Panc1 (cell line): ENCODE measurements at regions not wholly inside any gene's neighbourhood (a gene's known extent, or its start where the extent isn't known, plus 50 kb on each side); places are given as distances from the start of the nearest gene placed in this dataset.

Source experiments
- ATAC-seq: fragments of 200-7000 bp; cut with Tn5 transposase; 2 replicates; pipeline ENCODE4 v1.9.1; 2020; ENCODE audit warnings: mild to moderate bottlenecking, moderate library complexity
- BruUV-seq: library from RNA; stranded (reverse); fragments of 400-500 nt; replicated peaks from 2 replicates; lab custom pipeline; 2021; lab: Mats Ljungman, UMichigan
- CTCF ChIA-PET: fragments of 300-600 bp; sonication (Branson Sonifier 250); formaldehyde crosslinking; loops from one replicate; lab custom pipeline; 2022; ENCODE audit warnings: antibody characterized with exemption; lab: Charles Lee
- POLR2A ChIA-PET: fragments of 300-600 bp; sonication (Branson Sonifier 250); formaldehyde crosslinking; loops from one replicate; lab custom pipeline; 2022; ENCODE audit warnings: antibody characterized with exemption; lab: Charles Lee
- DNase-seq: peaks from one replicate; pipeline ENCODE4 v3.0.0-alpha.2; 2010; ENCODE audit warnings: low read depth, low spot score
- H3K27ac ChIP-seq: 2 replicates; pipeline ENCODE4 v1.5.1; 2011; ENCODE audit warnings: mild to moderate bottlenecking, low read length, inconsistent platforms
- H3K27me3 ChIP-seq: fragments of 200-500 bp; sonication (Bioruptor generic); 2 replicates; pipeline ENCODE4 v1.6.0; 2014; ENCODE audit warnings: low read length, inconsistent platforms; ENCODE audit not compliant: control insufficient read depth, insufficient read depth
- H3K36me3 ChIP-seq: fragments of 200-500 bp; sonication (Bioruptor generic); 2 replicates; pipeline ENCODE4 v1.5.1; 2014; ENCODE audit warnings: inconsistent platforms, mild to moderate bottlenecking, low read length, moderate library complexity; ENCODE audit not compliant: control insufficient read depth, insufficient read depth
- H3K4me1 ChIP-seq: 2 replicates; pipeline ENCODE4 v1.5.1; 2011; ENCODE audit warnings: inconsistent platforms, mild to moderate bottlenecking, low read length, moderate library complexity; ENCODE audit not compliant: control insufficient read depth, insufficient read depth
- H3K4me3 ChIP-seq, 2 experiments: 2 replicates each; pipeline ENCODE4 v1.5.1; 2011 to 2012; ENCODE audit warnings: low read depth in 2 of 2, low read length in 2 of 2, mild to moderate bottlenecking in 2 of 2, inconsistent platforms in 1 of 2, moderate library complexity in 1 of 2
- H3K9me3 ChIP-seq: fragments of 200-500 bp; sonication (Bioruptor generic); 2 replicates; pipeline ENCODE4 v1.5.1; 2014; ENCODE audit warnings: low read depth, mild to moderate bottlenecking, inconsistent platforms, low read length, moderate library complexity; ENCODE audit not compliant: control insufficient read depth, insufficient read depth
- CTCF ChIP-seq: fragments of 450-650 bp; IDR thresholded peaks from 2 replicates; pipeline ENCODE4 v1.5.1; 2017; ENCODE audit warnings: mild to moderate bottlenecking
- POLR2AphosphoS5 ChIP-seq: IDR thresholded peaks from 2 replicates; pipeline ENCODE4 v1.6.1; 2012; ENCODE audit warnings: mild to moderate bottlenecking, low read depth, low read length, moderate library complexity
- REST ChIP-seq, 2 experiments: IDR thresholded peaks; 2 replicates each; pipeline ENCODE4 v1.6.1; 2011 to 2012; ENCODE audit warnings: low read depth in 2 of 2, control low read depth in 1 of 2, low read length in 1 of 2, mild to moderate bottlenecking in 1 of 2, moderate library complexity in 1 of 2; ENCODE audit not compliant: insufficient read depth in 1 of 2
- SIN3A ChIP-seq: IDR thresholded peaks from 2 replicates; pipeline ENCODE4 v1.6.1; 2012; ENCODE audit warnings: low read depth, mild to moderate bottlenecking, low read length, moderate library complexity, borderline replicate concordance; ENCODE audit not compliant: insufficient read depth
- TCF7L2 ChIP-seq: IDR thresholded peaks from 2 replicates; pipeline ENCODE4 v1.6.1; 2011; ENCODE audit warnings: mild to moderate bottlenecking, low read depth, low read length, inconsistent platforms
- in situ Hi-C: cut with HindIII; loops from 2 replicates; pipeline ENCODE4 v1.10.0; 2016; ENCODE audit warnings: low sequenced_read_pairs, low pct_unique_long_range_greater_than_20kb
- intact Hi-C: fragments of 100-400 bp; cut with micrococcal nuclease; formaldehyde crosslinking; loops from one replicate; pipeline ENCODE4 v1.10.0; 2022; ENCODE audit not compliant: unreplicated experiment

- no peak overlapping the region for H3K4me3 ChIP-seq
- no peak for ATAC-seq
- in situ Hi-C loops, result no loop called here
- no TSS peak for BruUV-seq
- no peaks in the 10 kb centered on the region for H3K36me3 ChIP-seq
- DNase-seq, result no peak
- no peak for TF ChIP-seq SIN3A
- TF ChIP-seq REST (IDR thresholded peaks at IDR 0.05; ENCODE audit: insufficient read depth in 1 of 2, low read depth in 2 of 2, low read length in 1 of 2), result no peak
- no peak for TF ChIP-seq POLR2AphosphoS5
- TF ChIP-seq CTCF, result no peak
- TF ChIP-seq TCF7L2, result no peak
- POLR2A ChIA-PET, result interaction anchor here (0.6 to 0.7 kb wide), 2 partner anchors 320 to 794 kb away, joined by 7 to 9 read pairs; partner anchors contain the start of gene TRIM27
- H3K4me1 ChIP-seq, result peaks cover 11% of the 10 kb centered on the region
- CTCF ChIA-PET, result interaction anchor here (0.7 kb wide), 1 partner anchor 987 kb away, joined by 3 read pairs; no protein-coding TSS in a partner anchor
- H3K9me3 ChIP-seq, result no peaks in the 10 kb centered on the region
- H3K27ac ChIP-seq, result no peak overlapping the region
- no peaks in the 10 kb centered on the region for H3K27me3 ChIP-seq
- intact Hi-C loops, result no loop called here
Measured at GRCh38 chr6:28603891-28604290, 78.2 kb downstream of the GPX5 start.

GRCh38 chr6:28606424-28607391 lies 81.0 kb downstream of the GPX5 start:
- CTCF ChIA-PET, result interaction anchor here (0.7 to 1.0 kb wide), 2 partner anchors 23 to 234 kb away, joined by 3 to 4 read pairs; no protein-coding TSS in a partner anchor
- intact Hi-C loops, result loop anchor here (5.0 kb wide), 2 partner anchors 36 to 66 kb away; no protein-coding TSS in a partner anchor
- H3K4me3 ChIP-seq, result peak overlapping the region; percentile 65 to 74
- H3K4me1 ChIP-seq, result peaks cover 11% of the 10 kb centered on the region
- in situ Hi-C loops, result no loop called here
- POLR2A ChIA-PET, result no interaction called here
- peak; percentile 58 for TF ChIP-seq CTCF
- TF ChIP-seq SIN3A, result no peak
- TF ChIP-seq TCF7L2, result 0 out of 2 replicates have a peak, but pooled peaks have one; percentile 16
- no peak for TF ChIP-seq POLR2AphosphoS5
- TF ChIP-seq REST (IDR thresholded peaks at IDR 0.05; ENCODE audit: insufficient read depth in 1 of 2, low read depth in 2 of 2, low read length in 1 of 2), result no peak
- ATAC-seq (peak; percentile 99), DNase-seq (peak; percentile 81)
- H3K27ac ChIP-seq, result peak overlapping the region; percentile 67; the same call in 1 of the 2 replicates
- peaks cover 3% of the 10 kb centered on the region; the same call in 1 of the 2 replicates for H3K27me3 ChIP-seq
- no TSS peak for BruUV-seq
- H3K36me3 ChIP-seq, result no peaks in the 10 kb centered on the region
- H3K9me3 ChIP-seq, result no peaks in the 10 kb centered on the region
